ENCODE measurements at regions not wholly inside any gene's neighbourhood (a gene's known extent, or its start where the extent isn't known, plus 50 kb on each side); places are given as distances from the start of the nearest gene placed in this dataset.
A peak's percentile ranks its signal among the peaks of the same experiment; 100 is the strongest.

DNA sequence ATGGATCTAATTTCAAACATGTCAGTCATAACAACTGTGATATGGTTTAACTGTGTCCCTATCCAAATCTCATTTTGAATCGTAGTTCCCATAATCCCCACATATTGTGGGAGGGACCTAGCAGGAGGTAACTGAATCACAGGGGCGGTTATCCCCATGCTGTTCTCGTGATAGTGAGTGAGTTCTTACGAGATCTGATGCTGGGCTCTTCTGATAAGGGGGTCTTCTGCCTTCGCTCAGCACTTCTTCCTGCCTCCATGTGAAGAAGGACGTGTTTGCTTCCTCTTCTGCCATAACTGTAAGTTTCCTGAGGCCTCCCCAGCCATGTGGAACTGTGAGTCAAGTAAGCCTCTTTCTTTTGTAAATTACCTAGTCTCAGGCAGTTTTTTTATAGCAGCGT, 138.0 kb upstream of the PCGF5 start:
- TF ChIP-seq, protein P1, sequence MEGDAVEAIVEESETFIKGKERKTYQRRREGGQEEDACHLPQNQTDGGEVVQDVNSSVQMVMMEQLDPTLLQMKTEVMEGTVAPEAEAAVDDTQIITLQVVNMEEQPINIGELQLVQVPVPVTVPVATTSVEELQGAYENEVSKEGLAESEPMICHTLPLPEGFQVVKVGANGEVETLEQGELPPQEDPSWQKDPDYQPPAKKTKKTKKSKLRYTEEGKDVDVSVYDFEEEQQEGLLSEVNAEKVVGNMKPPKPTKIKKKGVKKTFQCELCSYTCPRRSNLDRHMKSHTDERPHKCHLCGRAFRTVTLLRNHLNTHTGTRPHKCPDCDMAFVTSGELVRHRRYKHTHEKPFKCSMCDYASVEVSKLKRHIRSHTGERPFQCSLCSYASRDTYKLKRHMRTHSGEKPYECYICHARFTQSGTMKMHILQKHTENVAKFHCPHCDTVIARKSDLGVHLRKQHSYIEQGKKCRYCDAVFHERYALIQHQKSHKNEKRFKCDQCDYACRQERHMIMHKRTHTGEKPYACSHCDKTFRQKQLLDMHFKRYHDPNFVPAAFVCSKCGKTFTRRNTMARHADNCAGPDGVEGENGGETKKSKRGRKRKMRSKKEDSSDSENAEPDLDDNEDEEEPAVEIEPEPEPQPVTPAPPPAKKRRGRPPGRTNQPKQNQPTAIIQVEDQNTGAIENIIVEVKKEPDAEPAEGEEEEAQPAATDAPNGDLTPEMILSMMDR (IDR thresholded peaks at IDR 0.05): no peak
- Histone ChIP-seq H3K27me3 (ENCODE audit: insufficient read depth in 3 of 3, low read length in 2 of 3) (no peaks in the 10 kb centered on the region), H3K4me3 (no peak overlapping the region), H3K9me3 (no peaks in the 10 kb centered on the region), H3K27ac (no peak overlapping the region), H3K4me1 (peaks cover 13% of the 10 kb centered on the region), H3K36me3 (ENCODE audit: insufficient read depth in 1 of 2, low read depth in 1 of 2) (no peaks in the 10 kb centered on the region)
- intact Hi-C loops (cut with DNase I): no loop called here
- DNase-seq (no peak), ATAC-seq (no peak)
- 74 to 76% (median 75%) methylated on average over 7 of the region's 7 CpGs for WGBS, 3 donors

DNA sequence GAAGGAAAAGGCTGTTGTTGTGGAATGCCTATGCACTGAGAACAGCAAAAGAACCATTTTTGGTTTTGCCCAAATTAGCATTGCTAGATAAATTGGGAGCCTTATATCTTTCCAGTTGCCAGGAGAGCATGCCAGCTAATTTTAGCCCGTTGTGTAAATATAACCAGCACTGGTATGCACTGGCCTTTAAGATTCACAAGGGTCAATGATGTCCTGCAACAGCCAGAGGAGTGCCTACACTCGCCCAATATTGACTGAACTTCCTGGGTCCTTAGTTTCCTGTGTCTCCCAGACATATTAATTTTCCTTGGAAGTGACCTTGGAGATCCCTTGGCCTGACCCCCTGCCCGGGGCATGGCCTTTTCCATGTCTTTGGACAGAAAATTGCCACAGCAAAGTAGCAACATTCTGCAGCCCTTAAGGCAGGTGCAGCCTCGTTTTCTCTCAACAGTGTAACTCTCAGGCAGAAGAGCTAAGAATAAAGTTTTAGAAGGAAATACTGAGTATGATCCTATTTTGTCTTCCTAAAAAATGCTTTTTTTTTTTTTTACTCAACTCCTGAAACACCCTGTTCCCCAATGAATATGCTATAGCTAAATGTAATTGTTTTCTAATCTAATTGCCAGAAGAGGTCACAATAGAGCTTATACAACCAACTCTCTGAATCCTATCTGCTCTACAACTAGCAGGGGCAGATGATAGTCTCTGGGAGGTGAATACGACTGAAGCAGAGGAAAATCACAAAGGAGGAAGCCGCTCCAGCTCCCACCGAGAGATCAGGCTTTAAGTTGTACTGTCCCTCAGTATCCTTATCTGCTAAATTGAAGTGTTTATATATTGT, 131.9 kb upstream of the PCGF5 start:
- Histone ChIP-seq H3K36me3 (ENCODE audit: insufficient read depth in 1 of 2, low read depth in 1 of 2) (no peaks in the 10 kb centered on the region), H3K27me3 (ENCODE audit: insufficient read depth in 3 of 3, low read length in 2 of 3) (no peaks in the 10 kb centered on the region), H3K9me3 (no peaks in the 10 kb centered on the region), H3K4me1 (peaks cover 11% of the 10 kb centered on the region), H3K27ac (peak overlapping the region; percentile 41), H3K4me3 (no peak overlapping the region)
- ATAC-seq (peak; percentile 51 to 70 (median 60)), DNase-seq (no peak)
- 30 to 48% (median 40%) methylated on average over 7 of the region's 7 CpGs for WGBS, 3 donors
- intact Hi-C loops (cut with DNase I): loop anchor here in 1 of 2 donors (2.0 kb wide), 1 partner anchor 158 kb away; no protein-coding TSS in a partner anchor
- TF ChIP-seq, protein P1 (IDR thresholded peaks at IDR 0.05): peak; percentile 10

DNA sequence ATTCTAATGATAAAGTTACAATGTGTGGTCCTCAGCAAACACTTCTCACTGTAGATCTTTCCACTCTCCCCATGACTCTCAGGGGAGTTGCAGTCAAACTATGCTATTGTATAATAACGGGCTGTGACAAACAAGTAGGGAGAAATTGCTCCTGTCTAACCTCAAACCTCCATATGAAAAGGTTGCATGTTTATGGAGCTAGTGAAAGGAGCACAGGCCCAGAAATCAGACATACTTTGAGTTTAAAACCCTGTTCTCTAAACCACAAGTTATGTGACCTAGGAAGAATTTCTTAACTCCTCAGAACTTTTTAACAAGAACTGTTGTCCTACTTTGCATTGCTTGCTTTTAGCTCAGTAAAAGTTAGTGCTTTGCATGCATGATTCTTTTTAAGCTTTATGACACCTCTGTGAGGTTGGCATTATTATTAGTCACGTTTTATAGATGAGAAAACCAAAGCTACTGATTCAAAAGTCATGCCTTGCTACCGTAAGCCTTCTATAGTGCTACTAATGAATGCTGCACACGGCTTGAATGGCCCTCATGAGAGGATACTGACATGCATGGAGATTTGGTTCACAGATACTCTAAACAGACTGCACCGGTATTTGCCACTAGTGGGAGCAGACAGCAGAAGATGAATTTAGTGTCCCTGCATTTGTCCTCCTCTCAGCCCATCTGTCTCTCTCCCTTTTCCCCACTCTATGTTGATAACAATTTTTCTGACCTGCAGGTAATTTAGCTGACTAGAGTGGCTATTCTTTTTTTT, 129.5 kb upstream of the PCGF5 start:
- Histone ChIP-seq H3K36me3 (ENCODE audit: insufficient read depth in 1 of 2, low read depth in 1 of 2) (no peaks in the 10 kb centered on the region), H3K4me1 (peaks cover 11% of the 10 kb centered on the region), H3K27ac (no peak overlapping the region), H3K9me3 (no peaks in the 10 kb centered on the region), H3K4me3 (no peak overlapping the region), H3K27me3 (ENCODE audit: insufficient read depth in 3 of 3, low read length in 2 of 3) (no peaks in the 10 kb centered on the region)
- intact Hi-C loops (cut with DNase I): loop anchor here in 1 of 2 donors (5.0 kb wide), 1 partner anchor 156 kb away; no protein-coding TSS in a partner anchor
- 49 to 62% (median 51%) methylated on average over 5 of the region's 5 CpGs for WGBS, 3 donors
- DNase-seq (no peak), ATAC-seq (no peak)
- TF ChIP-seq, protein P1 (IDR thresholded peaks at IDR 0.05): no peak

DNA sequence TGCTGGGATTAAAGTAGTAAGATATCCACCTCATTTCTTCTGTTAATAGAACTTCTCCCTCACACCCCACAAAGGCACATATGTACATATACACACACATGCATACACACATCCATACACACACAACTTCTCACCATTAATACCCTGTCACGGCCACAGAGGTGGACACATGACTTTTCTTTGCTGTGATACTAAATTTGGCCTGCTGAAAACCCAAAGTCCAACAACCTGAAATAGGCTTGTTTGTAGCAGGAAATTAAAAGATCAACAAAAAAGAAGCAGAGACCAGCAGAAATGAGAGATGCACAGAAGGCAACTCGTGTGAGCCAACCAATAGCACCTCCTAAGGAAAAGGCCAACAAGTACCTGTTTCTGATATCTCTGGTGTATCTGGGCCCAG, 128.7 kb upstream of the PCGF5 start:
- no peaks in the 10 kb centered on the region for H3K36me3 ChIP-seq (ENCODE audit: insufficient read depth in 1 of 2, low read depth in 1 of 2)
- no peak overlapping the region for H3K27ac ChIP-seq
- 92 to 96% (median 96%) methylated on average over 2 of the region's 2 CpGs for WGBS, 3 donors
- no peak for ATAC-seq
- no peak overlapping the region for H3K4me3 ChIP-seq
- TF ChIP-seq, protein P1 (IDR thresholded peaks at IDR 0.05): no peak
- peaks cover 11% of the 10 kb centered on the region for H3K4me1 ChIP-seq
- intact Hi-C loops (cut with DNase I): loop anchor here in 1 of 2 donors (5.0 kb wide), 1 partner anchor 156 kb away; no protein-coding TSS in a partner anchor
- DNase-seq: no peak
- no peaks in the 10 kb centered on the region for H3K27me3 ChIP-seq (ENCODE audit: insufficient read depth in 3 of 3, low read length in 2 of 3)
- no peaks in the 10 kb centered on the region for H3K9me3 ChIP-seq

Measured in psoas muscle (tissue), 7 donors.